Superior temporal gyrus (tissue), 1 donor: ENCODE measurements at regions not wholly inside any gene's neighbourhood (a gene's known extent, or its start where the extent isn't known, plus 50 kb on each side); places are given as distances from the start of the nearest gene placed in this dataset.
"Not testable (repeated sequence)": the region's sequence is repeated elsewhere in the genome, so short reads cannot be mapped to it uniquely, and the experiment has no call there.

Experiments used
- DNase-seq: peaks from one replicate; pipeline ENCODE4 v3.0.0-alpha.2; 2016; ENCODE audit errors: extremely low spot score

GRCh38 chr13:62243106-62243505, 827.5 kb upstream of the PCDH20 start:
- no peak for DNase-seq

DNA sequence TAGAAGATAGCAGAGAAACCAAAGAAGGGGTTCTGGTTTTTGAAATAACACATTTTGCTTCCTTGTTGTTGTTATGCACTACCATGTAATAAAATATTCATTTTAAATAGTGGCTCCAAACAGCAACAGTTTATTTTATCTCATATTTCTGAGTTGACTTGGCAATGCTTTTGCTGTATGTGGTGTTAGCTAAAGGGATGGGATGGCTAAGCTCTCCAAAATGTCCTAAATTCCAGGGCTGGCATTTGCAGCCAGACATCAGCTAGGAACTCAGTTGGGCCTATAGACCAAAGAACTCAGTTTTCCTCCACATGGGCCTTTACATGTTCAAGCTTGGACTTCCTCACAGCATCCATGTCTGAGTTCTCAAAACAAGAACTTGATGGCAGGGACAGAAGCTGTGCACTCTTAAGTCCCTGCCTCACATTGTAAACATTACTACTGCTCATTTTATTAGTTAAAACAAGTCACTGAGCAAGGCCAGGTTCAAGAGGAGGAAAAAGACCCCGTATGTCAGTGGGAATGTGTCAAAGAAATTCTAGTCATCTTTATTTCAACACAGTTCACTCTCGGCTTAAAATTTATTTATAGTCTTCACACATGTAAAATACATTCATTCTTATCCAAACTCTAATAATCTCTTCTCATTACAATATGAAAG, 819.3 kb upstream of the PCDH20 start:
- no peak for DNase-seq

DNA sequence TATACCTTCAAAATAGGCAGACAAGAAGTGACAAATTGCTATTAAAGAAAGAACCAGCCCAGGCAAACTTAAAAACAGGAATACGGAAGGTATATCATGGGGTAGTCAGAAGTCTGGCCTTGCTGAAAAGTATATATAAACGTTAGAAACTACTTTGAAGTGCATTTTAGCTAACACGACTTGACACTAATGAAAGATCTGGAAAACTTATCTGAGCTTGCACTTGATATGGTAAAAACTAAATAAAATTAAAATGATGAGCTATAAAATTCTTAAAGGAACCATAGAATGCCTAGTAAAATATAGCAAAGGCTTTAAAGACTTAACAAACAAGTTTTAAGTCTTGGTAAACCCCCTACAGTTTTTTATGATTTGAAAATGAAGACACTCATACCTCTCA, 795.3 kb upstream of the PCDH20 start:
- DNase-seq, result no peak

DNA sequence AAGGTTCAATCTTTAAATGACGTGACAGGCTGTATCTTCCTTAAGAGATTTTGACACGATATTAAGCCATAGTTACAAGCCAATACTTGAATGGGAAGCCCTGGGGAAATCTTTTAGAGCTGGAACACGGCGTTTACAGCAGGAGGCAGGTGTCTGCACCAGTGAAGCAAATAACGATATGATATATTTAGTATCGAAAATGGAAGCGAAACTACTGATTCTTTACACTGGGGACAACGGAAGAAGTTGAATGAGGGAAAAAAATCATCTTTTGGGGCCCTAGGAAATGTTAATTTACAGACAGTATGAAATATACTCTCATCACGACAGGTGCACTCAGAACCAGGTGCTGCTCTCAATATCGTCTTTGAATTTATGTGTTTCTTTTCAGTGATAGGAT, 793.9 kb upstream of the PCDH20 start:
- no peak for DNase-seq

- no peak for DNase-seq
Measured at GRCh38 chr13:62207388-62207787, 791.7 kb upstream of the PCDH20 start.

- DNase-seq, result no peak
Measured at GRCh38 chr13:62206165-62206564, 790.5 kb upstream of the PCDH20 start.

DNA sequence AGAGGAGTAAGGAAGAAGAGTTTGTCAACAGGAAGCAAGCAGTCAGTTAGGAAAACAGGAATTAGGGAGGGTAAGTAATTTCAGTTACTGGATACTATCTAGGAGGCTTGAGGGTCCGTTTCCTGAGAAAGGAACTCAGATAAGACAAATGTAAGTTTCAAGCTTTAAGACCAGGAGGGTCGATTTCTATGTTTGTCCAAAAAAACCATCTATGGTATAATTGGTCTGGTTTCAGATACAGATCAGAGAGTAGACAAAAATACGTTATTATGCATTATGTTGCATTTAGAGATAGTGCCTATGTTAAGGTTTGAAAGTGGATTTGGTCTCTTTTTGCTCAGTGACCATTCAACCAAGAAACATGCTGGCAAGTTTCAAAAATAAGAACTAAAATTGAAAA, 789.6 kb upstream of the PCDH20 start:
- no peak for DNase-seq

DNA sequence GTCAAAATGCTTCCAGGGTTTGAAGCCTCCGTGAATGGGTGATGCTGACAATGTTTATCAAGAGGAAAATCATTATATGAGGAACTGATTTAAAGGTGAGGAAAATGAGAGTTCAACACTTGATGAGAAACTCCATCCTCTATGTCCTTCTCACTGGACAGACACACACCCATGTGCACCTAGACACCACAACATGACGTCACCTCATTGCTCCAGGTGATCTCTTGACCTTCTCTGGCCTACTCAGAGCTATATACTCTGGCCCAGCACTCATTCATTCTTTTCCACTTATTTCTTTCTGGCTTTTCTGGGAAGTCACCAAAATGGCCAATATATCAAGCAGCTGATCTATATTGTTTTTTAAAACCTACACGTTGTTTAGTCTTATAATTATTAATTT, 778.7 kb upstream of the PCDH20 start:
- no peak for DNase-seq

DNA sequence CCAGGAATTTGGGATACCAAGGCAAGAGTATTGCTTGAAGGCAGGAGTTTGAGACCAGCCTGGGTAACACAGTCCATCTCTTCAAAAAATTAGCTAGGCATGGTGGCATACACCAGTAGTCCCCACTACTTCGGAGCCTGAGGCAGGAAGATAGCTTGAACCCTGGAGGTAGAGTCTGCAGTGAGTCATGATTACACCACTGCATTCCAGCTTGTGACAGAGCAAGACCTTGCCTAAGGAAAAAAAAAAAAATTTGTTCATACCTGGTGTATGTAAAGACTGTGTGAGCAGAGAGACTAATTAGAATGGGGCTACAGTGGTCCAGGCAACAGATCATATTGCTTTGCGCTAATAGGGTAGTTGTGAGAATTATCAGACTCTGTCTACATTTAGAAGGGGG, 778.3 kb upstream of the PCDH20 start:
- no peak for DNase-seq

DNA sequence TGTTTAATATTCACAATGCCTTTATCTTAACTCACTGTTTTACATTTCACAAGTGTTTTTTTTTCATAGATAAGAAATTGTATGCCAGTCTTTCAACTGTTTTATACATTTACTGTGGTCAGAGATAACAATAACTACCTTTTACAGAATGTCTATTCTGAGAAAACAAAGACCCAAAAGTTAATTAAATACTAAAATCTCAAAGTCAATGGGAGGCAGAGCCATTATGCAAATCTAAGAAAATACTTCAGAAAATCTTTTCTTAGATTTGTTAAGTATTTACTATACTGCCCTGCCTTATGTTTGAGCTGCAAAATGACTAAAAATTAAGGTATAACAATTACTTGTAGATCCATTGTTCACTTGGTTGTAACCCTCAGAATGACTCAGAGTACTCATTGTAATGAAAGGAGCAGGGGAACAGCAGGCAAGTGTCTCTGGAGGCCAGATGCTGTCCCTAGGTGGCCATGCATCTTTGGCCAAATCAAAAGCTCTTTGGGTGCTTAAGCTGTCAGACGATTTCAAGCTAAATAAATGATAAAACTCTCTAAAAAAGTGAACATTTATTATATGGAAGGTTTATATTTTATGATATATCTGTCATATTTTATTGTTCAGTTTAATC, 770.1 kb upstream of the PCDH20 start:
- no peak for DNase-seq

DNA sequence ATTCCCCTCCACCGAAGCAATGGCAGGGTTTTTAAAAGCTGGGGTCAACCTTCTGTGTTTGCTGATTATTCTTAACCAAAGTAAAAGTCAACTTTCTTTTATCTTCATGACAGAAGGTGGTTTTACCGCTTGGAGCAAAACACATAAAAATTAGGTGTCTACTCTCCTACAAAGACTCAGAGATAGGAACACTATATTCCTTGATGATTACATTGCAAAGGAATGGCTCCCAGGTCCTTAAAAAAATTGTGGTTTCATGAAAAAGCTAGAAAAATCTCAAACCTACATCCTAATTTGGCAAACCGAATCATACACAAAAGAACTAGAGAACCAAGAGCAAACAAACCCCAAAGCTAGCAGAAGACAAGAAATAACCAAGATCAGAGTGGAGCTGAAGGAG, 760.4 kb upstream of the PCDH20 start:
- no peak for DNase-seq

DNA sequence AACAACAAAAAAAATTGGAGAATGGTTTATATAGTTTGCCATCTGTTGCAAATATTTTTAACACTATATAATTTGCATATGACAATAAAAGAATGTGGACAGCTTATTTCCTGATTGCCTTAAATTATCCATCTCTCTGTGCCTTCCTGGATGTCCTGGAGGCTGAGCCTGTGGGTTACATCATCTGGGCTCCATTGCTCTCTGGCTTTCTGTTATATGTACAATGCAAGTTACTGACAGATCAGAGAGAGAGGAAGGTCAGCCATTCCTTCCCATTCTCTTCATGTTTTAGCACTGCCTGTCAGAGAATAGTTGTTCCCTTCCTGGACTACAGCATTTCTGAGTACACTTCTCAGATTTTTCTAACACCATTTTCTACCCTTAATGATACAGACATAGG, 758.3 kb upstream of the PCDH20 start:
- DNase-seq, result no peak

DNA sequence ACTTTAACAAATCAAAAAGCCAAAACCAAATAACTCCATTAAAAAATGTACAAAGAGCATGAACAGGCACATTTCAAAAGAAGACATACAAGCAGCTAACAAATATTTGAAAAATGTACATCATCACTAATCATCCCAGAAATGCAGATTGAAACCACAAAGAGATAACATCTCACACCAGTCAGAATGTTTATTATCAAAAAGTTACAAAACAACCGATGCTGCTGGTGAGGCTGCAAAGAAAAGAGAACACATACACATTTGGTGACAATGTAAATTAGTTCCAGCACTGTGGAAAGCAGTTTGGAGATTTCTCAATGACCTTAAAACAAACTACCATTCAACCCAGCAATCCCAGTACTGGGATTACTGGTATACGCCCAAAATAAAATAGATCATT, 756.0 kb upstream of the PCDH20 start:
- no peak for DNase-seq

DNA sequence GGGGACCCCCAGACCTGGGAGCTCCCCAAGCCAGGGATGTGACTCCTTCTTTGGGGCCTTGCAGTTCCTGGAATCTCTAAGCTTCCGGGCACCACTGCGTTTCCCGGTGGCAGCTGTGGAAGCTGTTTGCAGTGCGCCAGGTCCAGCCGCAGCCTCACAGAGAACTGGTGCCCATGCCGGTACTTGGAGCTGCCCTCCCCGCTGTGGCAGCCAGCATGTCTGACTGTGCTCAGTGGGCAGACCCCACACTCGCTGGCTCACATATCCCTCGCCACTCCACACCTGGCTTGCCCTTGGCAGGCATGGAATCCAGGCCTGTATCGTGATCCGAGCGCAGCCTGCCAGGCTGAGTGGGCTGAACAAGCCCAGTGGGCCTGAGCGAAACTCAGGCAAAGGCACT, 753.2 kb upstream of the PCDH20 start:
- no peak for DNase-seq

DNA sequence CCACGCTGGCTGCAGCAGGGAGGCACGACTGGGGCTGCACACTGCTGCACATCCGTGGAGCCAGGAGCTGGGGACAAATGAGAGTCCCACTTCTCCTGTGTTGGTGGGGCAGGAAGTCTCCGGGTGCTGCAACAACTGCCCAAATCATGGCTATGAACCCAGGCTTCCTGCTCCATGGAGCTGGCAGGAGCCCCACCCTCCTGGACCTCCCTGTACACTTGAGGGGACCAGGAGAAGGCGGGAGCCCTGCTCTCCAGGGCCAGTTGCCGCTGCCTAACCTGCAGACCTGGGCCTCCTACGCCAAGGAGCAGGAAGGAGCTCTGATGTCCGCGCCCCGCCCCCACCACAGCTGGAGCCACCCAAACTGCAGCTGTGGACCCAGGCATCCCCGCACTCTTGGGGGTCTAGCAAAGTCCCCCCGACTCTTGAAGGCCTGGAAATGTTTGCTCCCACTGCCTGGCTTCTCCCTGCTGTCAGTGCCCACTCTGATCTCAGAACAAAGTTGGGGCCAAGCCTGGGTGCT, 752.1 kb upstream of the PCDH20 start:
- no peak for DNase-seq

DNA sequence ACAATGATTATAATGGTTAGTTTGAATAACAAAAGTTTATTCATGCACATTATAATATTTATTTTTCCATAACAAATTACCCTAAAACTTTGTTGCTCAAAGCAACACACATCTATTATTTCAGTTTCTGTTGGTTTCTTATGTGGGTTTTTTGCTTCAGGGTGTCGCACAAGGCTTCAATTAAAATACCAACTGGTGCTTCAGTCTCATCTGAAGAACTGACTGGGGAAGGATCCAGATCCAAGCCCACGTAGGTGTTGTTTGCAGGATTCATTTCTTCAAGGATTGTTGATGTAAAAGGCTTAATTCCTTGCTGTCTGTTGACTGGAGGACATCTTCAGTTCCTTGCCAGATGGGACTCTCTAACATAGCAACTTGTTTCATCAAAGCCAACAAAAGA, 747.2 kb upstream of the PCDH20 start:
- no peak for DNase-seq

DNA sequence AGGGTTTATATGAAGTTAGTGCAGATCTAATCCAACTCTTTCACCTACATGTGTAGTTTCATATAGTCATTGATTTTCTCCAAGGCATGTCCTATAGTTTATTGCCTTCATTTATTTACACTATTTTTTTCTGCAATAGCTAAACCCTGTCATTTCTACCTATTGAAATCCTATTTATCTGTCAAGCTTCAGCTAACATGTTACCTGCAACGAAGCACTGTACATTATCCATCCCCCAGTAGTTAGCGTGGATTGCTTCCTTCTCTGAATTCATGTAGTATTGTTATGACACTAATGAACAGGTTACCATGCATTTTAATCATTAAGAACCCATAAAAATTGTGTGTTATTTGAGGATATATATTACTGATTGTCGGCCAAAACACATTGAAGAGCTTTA, 742.9 kb upstream of the PCDH20 start:
- no peak for DNase-seq

DNA sequence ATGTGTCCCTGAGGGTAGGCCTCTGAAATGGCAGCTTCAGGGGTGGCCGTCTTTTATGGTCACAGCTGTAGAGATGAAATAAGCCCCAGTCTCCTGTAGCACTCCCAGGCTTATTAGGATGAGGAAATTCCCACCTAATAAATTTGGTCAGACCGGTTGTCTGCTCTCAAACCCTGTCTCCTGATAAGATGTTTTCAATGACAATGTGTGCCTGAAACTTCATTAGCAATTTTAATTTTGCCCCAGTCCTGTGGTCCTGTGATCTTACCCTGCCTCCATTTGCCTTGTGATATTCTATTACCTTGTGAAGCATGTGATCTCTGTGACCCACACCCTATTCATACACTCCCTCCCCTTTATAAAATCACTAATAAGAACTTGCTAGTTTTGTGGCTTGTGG, 736.1 kb upstream of the PCDH20 start:
- DNase-seq, result not testable (repeated sequence)

DNA sequence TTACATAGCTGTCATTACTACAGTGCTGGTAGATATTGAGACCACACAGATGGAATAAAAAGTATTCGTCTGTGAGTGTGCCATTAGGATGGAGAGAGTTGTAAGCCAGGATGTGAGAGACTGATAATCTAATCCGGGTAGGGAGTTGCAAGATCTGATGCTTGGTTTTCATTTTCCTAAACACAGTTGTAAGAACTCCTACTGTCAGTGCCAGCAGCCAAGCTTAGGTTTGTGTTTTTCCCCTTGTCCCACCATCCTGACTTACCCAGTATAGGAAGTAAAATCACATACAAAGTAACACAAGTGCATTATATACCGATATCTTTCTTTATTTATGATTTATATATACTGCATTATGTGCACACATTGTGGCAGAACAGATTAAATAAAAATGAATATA, 726.4 kb upstream of the PCDH20 start:
- no peak for DNase-seq

DNA sequence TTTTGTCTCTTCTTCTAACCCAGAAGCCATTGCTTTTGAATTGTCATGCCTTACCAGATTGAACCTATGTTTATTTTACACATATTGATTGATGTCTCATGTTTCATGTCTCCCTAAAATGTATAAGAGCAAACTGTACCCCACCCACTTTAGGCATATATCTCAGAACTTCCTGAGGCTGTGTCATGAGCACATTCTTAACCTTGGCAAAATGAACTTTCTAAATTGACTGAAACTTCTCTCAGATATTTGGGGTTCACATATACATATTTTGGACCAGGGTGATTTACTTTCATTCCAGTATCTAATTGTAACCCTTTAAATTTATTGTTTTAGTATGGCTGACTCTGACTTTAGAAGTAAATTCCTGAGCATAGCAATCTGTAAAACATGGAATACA, 723.9 kb upstream of the PCDH20 start:
- DNase-seq, result no peak

GRCh38 chr13:62137629-62138405, 722.2 kb upstream of the PCDH20 start:
- no peak for DNase-seq

GRCh38 chr13:62131604-62132003, 716.0 kb upstream of the PCDH20 start:
- no peak for DNase-seq
